ENCODE measurements at regions not wholly inside any gene's neighbourhood (a gene's known extent, or its start where the extent isn't known, plus 50 kb on each side); places are given as distances from the start of the nearest gene placed in this dataset.
A peak's percentile ranks its signal among the peaks of the same experiment; 100 is the strongest.

- H3K4me3 ChIP-seq (ENCODE audit: low read depth, low read length): no peak overlapping the region
- TF ChIP-seq CTCF (IDR thresholded peaks at IDR 0.05; ENCODE audit: low read depth, low read length, missing control alignments): no peak
- DNase-seq (ENCODE audit: low read depth): no peak
Measured at GRCh38 chr2:215606219-215606618, 170.4 kb upstream of the FN1 start.

- no peak for TF ChIP-seq CTCF (IDR thresholded peaks at IDR 0.05; ENCODE audit: low read depth, low read length, missing control alignments)
Measured at GRCh38 chr2:215605214-215605613, 169.3 kb upstream of the FN1 start.

GRCh38 chr2:215604606-215605005 is 168.7 kb upstream of the FN1 start:
- TF ChIP-seq CTCF (IDR thresholded peaks at IDR 0.05; ENCODE audit: low read depth, low read length, missing control alignments): no peak
- no peak for DNase-seq (ENCODE audit: low read depth)
- H3K4me3 ChIP-seq (ENCODE audit: low read depth, low read length): no peak overlapping the region

More at GRCh38 chr2:215605214-215605613, 169.3 kb upstream of the FN1 start:
- no peak overlapping the region for H3K4me3 ChIP-seq (ENCODE audit: low read depth, low read length)
- no peak for DNase-seq (ENCODE audit: low read depth)

GRCh38 chr2:215603440-215603839 is 167.6 kb upstream of the FN1 start:
- DNase-seq (ENCODE audit: low read depth): no peak
- peak; percentile 6 for TF ChIP-seq CTCF (IDR thresholded peaks at IDR 0.05; ENCODE audit: low read depth, low read length, missing control alignments)
- no peak overlapping the region for H3K4me3 ChIP-seq (ENCODE audit: low read depth, low read length)

GRCh38 chr2:215602997-215603396 is 167.1 kb upstream of the FN1 start:
- DNase-seq (ENCODE audit: low read depth): no peak
- TF ChIP-seq CTCF (IDR thresholded peaks at IDR 0.05; ENCODE audit: low read depth, low read length, missing control alignments): no peak
- H3K4me3 ChIP-seq (ENCODE audit: low read depth, low read length): no peak overlapping the region

GRCh38 chr2:215601990-215602721 is 166.3 kb upstream of the FN1 start:
- H3K4me3 ChIP-seq (ENCODE audit: low read depth, low read length): no peak overlapping the region
- TF ChIP-seq CTCF (IDR thresholded peaks at IDR 0.05; ENCODE audit: low read depth, low read length, missing control alignments): no peak
- DNase-seq (ENCODE audit: low read depth): no peak

- TF ChIP-seq CTCF (IDR thresholded peaks at IDR 0.05; ENCODE audit: low read depth, low read length, missing control alignments): no peak
- no peak for DNase-seq (ENCODE audit: low read depth)
- no peak overlapping the region for H3K4me3 ChIP-seq (ENCODE audit: low read depth, low read length)
Measured at GRCh38 chr2:215601526-215601925, 165.7 kb upstream of the FN1 start.

Data from GM12864 (cell line).